Ovary (tissue), 3 donors: ENCODE measurements at regions not wholly inside any gene's neighbourhood (a gene's known extent, or its start where the extent isn't known, plus 50 kb on each side); places are given as distances from the start of the nearest gene placed in this dataset.
"Not testable (repeated sequence)": the region's sequence is repeated elsewhere in the genome, so short reads cannot be mapped to it uniquely, and the experiment has no call there.

Source experiments
- EP300 ChIP-seq: sonication (generic); formaldehyde crosslinking; IDR thresholded peaks from one replicate; pipeline ENCODE4 v1.6.1; 2017; ENCODE audit warnings: antibody characterized with exemption
- TF ChIP-seq, protein P1 (sequence below), 3 donors: fragments of 450-650 bp in 2 of 3; fragments of 200-600 bp in 1 of 3; IDR thresholded peaks; one replicate each; pipeline versions ENCODE4 v1.5.1 to v1.8.0; 2016 to 2022; ENCODE audit warnings: antibody characterized with exemption in 3 of 3, mild to moderate bottlenecking in 1 of 3
- donor health status: DM: no; HTN: no; CAD: no.

GRCh38 chr19:29876908-29877307 is 65.1 kb downstream of the CCNE1 start:
- TF ChIP-seq EP300: not testable (repeated sequence)
- TF ChIP-seq, protein P1, sequence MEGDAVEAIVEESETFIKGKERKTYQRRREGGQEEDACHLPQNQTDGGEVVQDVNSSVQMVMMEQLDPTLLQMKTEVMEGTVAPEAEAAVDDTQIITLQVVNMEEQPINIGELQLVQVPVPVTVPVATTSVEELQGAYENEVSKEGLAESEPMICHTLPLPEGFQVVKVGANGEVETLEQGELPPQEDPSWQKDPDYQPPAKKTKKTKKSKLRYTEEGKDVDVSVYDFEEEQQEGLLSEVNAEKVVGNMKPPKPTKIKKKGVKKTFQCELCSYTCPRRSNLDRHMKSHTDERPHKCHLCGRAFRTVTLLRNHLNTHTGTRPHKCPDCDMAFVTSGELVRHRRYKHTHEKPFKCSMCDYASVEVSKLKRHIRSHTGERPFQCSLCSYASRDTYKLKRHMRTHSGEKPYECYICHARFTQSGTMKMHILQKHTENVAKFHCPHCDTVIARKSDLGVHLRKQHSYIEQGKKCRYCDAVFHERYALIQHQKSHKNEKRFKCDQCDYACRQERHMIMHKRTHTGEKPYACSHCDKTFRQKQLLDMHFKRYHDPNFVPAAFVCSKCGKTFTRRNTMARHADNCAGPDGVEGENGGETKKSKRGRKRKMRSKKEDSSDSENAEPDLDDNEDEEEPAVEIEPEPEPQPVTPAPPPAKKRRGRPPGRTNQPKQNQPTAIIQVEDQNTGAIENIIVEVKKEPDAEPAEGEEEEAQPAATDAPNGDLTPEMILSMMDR (IDR thresholded peaks at IDR 0.05): not testable (repeated sequence)
